CD14-positive monocyte (primary cell): ENCODE measurements at regions not wholly inside any gene's neighbourhood (a gene's known extent, or its start where the extent isn't known, plus 50 kb on each side); places are given as distances from the start of the nearest gene placed in this dataset.
A peak's percentile ranks its signal among the peaks of the same experiment; 100 is the strongest.

ENCODE experiments used
- DNase-seq, 3 donors: peaks; one replicate each; pipeline ENCODE4 v3.0.0-alpha.2; 2011 to 2022
- H2AFZ ChIP-seq: 2 replicates; pipeline ENCODE4 v1.6.0; 2012; ENCODE audit warnings: mild to moderate bottlenecking, low read depth, low read length, inconsistent platforms; ENCODE audit not compliant: insufficient read depth, poor library complexity, severe bottlenecking
- H3K27ac ChIP-seq, 2 donors: 1 replicate in 1 of 2; 2 replicates in 1 of 2; pipeline ENCODE4 v1.5.1; 2012 to 2013; ENCODE audit warnings: low read length in 2 of 2, control low read depth in 1 of 2, inconsistent platforms in 1 of 2, low read depth in 1 of 2, mild to moderate bottlenecking in 1 of 2
- H3K27me3 ChIP-seq, 2 donors: one replicate each; pipeline versions ENCODE4 v1.6.0 to v1.6.1; 2011 to 2013; ENCODE audit warnings: low read length in 2 of 2; ENCODE audit not compliant: control insufficient read depth in 2 of 2, insufficient read depth in 2 of 2
- H3K36me3 ChIP-seq, 2 donors: replicated peaks in 1 of 2; 1 replicate in 1 of 2; 2 replicates in 1 of 2; pipeline versions ENCODE4 v1.5.1 to v1.6.1; 2012 to 2013; ENCODE audit warnings: low read length in 2 of 2, control low read depth in 1 of 2, inconsistent platforms in 1 of 2, mild to moderate bottlenecking in 1 of 2; ENCODE audit not compliant: insufficient read depth in 2 of 2, control insufficient read depth in 1 of 2
- H3K4me1 ChIP-seq, 2 donors: 1 replicate in 1 of 2; 2 replicates in 1 of 2; pipeline versions ENCODE4 v1.5.1 to v1.6.1; 2012 to 2013; ENCODE audit warnings: low read length in 2 of 2, control low read depth in 1 of 2, inconsistent platforms in 1 of 2, mild to moderate bottlenecking in 1 of 2, moderate library complexity in 1 of 2; ENCODE audit not compliant: insufficient read depth in 2 of 2, control insufficient read depth in 1 of 2
- H3K4me2 ChIP-seq: replicated peaks from 2 replicates; pipeline ENCODE3; 2012; ENCODE audit warnings: low read length, moderate library complexity, mild to moderate bottlenecking; ENCODE audit not compliant: poor library complexity, severe bottlenecking; ENCODE audit errors: extremely low read depth
- H3K4me3 ChIP-seq, 3 experiments: fragments of 200-600 bp in 1 of 3; sonication (generic) in 1 of 3; replicated peaks in 1 of 3; 1 replicate in 2 of 3; 2 replicates in 1 of 3; pipeline ENCODE4 v1.5.1; 2011 to 2013; ENCODE audit warnings: low read length in 3 of 3, mild to moderate bottlenecking in 3 of 3, control low read depth in 2 of 3, low read depth in 2 of 3, inconsistent platforms in 1 of 3, moderate library complexity in 1 of 3
- H3K79me2 ChIP-seq: 2 replicates; pipeline ENCODE4 v1.6.0; 2012; ENCODE audit warnings: mild to moderate bottlenecking, control low read depth, inconsistent platforms, low read length, moderate library complexity; ENCODE audit not compliant: insufficient read depth
- H3K9ac ChIP-seq: 2 replicates; pipeline ENCODE4 v1.6.0; 2017; ENCODE audit warnings: low read length, mild to moderate bottlenecking; ENCODE audit not compliant: insufficient read depth, poor library complexity, severe bottlenecking
- H3K9me3 ChIP-seq, 2 donors: replicated peaks in 1 of 2; 1 replicate in 1 of 2; 2 replicates in 1 of 2; pipeline versions ENCODE4 v1.5.1 to v1.6.1; 2012 to 2013; ENCODE audit warnings: low read length in 2 of 2, control low read depth in 1 of 2; ENCODE audit not compliant: control insufficient read depth in 1 of 2, insufficient read depth in 1 of 2
- H4K20me1 ChIP-seq: 2 replicates; pipeline ENCODE4 v1.6.0; 2012; ENCODE audit warnings: mild to moderate bottlenecking, low read length, control low read depth, moderate library complexity; ENCODE audit not compliant: insufficient read depth
- H3K27ac Mint-ChIP-seq, 7 donors: one replicate each; pipeline ENCODE4 v1.8.0; 2020; ENCODE audit warnings: mild to moderate bottlenecking in 7 of 7, mixed read lengths in 7 of 7, moderate library complexity in 6 of 7, inconsistent platforms in 2 of 7
- H3K27me3 Mint-ChIP-seq, 3 donors: one replicate each; pipeline ENCODE4 v1.8.0; 2021 to 2022; ENCODE audit warnings: low read depth in 3 of 3, mild to moderate bottlenecking in 3 of 3, mixed read lengths in 3 of 3, moderate library complexity in 3 of 3, inconsistent platforms in 1 of 3
- H3K36me3 Mint-ChIP-seq, 2 donors: one replicate each; pipeline ENCODE4 v1.8.0; 2020; ENCODE audit warnings: mixed read lengths in 2 of 2, inconsistent platforms in 1 of 2, mild to moderate bottlenecking in 1 of 2
- H3K4me1 Mint-ChIP-seq: one replicate; pipeline ENCODE4 v1.8.0; 2020; ENCODE audit warnings: mild to moderate bottlenecking, mixed read lengths
- H3K4me3 Mint-ChIP-seq, 2 donors: one replicate each; pipeline ENCODE4 v1.8.0; 2020; ENCODE audit warnings: mild to moderate bottlenecking in 2 of 2, mixed read lengths in 2 of 2, moderate library complexity in 1 of 2
- H3K9me3 Mint-ChIP-seq, 7 donors: one replicate each; pipeline ENCODE4 v1.8.0; 2020 to 2022; ENCODE audit warnings: mixed read lengths in 7 of 7, mild to moderate bottlenecking in 6 of 7, moderate library complexity in 6 of 7, inconsistent platforms in 2 of 7
- CTCF ChIP-seq: fragments of 200-600 bp; IDR thresholded peaks from one replicate; pipeline ENCODE4 v1.8.0; 2022; ENCODE audit warnings: antibody characterized with exemption, mild to moderate bottlenecking
- WGBS: methylation state at CpG from one replicate; pipeline ENCODE4 v1.1.5; 2013; ENCODE audit warnings: missing lambda C conversion rate; ENCODE audit not compliant: insufficient coverage; 5-methylcytosine and 5-hydroxymethylcytosine counted together
- intact Hi-C, 2 donors: fragments of 100-400 bp; cut with micrococcal nuclease; formaldehyde crosslinking; loops; one replicate each; pipeline versions ENCODE4 v1.15.0 to v1.15.1; 2023

- peak in 1 of 3 donors; percentile 39 for DNase-seq
These were observed 82.7 kb downstream of the PTPDC1 start for GRCh38 chr9:94166976-94167346.

GRCh38 chr9:94167376-94167890, 83.2 kb downstream of the PTPDC1 start:
- Mint-ChIP-seq H3K27ac (peak overlapping the region; percentile 89 to 97 (median 95)), H3K27me3 (peaks cover 0 to 3% (median 0%) of the 10 kb centered on the region in 3 donors), H3K4me1 (peaks cover 45% of the 10 kb centered on the region), H3K36me3 (peaks cover under 1 to 2% of the 10 kb centered on the region in 2 donors), H3K4me3 (peak overlapping the region; percentile 84 to 90), H3K9me3 (peaks cover 0 to 3% (median 0%) of the 10 kb centered on the region in 7 donors)
- peak in 2 of 3 donors; percentile 29 to 40 for DNase-seq
- H2AFZ ChIP-seq: peak overlapping the region; percentile 52
- H3K79me2 ChIP-seq: peaks cover 62% of the 10 kb centered on the region
- H3K4me2 ChIP-seq: peak overlapping the region; percentile 84
- H3K4me1 ChIP-seq: peaks cover 24 to 40% of the 10 kb centered on the region in 2 donors
- peak overlapping the region; percentile 88 to 99 (median 93) for H3K4me3 ChIP-seq
- TF ChIP-seq CTCF: no peak
- peak overlapping the region; percentile 96 to 97 for H3K27ac ChIP-seq
- no peaks in the 10 kb centered on the region for H3K9me3 ChIP-seq
- peaks cover 54% of the 10 kb centered on the region for H4K20me1 ChIP-seq
- H3K27me3 ChIP-seq: no peaks in the 10 kb centered on the region
- H3K36me3 ChIP-seq: peaks cover 0 to 2% of the 10 kb centered on the region in 2 donors
- 0% methylated on average over 1 of the region's 5 CpGs for WGBS
- intact Hi-C loops: loop anchor here (5.0 to 10.0 kb wide), 4 partner anchors 87 to 1053 kb away; partner anchors contain the start of gene ZNF169 (in 1 of the 2)
- peak overlapping the region; percentile 98 for H3K9ac ChIP-seq

More at GRCh38 chr9:94166976-94167346, 82.7 kb downstream of the PTPDC1 start:
- H3K36me3 Mint-ChIP-seq: peaks cover 0 to 2% of the 10 kb centered on the region in 2 donors
- H3K27me3 Mint-ChIP-seq: peaks cover 0 to 3% (median 0%) of the 10 kb centered on the region in 3 donors
- intact Hi-C loops: loop anchor here (5.0 to 10.0 kb wide), 4 partner anchors 88 to 1052 kb away; partner anchors contain the start of gene ZNF169 (in 1 of the 2)
- Histone ChIP-seq H2AFZ (peak overlapping the region; percentile 52), H3K79me2 (peaks cover 58% of the 10 kb centered on the region), H4K20me1 (peaks cover 50% of the 10 kb centered on the region), H3K9me3 (no peaks in the 10 kb centered on the region), H3K4me3 (peak overlapping the region; percentile 88 to 99 (median 93)), H3K36me3 (peaks cover 0 to under 1% of the 10 kb centered on the region in 2 donors), H3K4me2 (peak overlapping the region; percentile 84), H3K9ac (peak overlapping the region; percentile 98), H3K27me3 (no peaks in the 10 kb centered on the region), H3K27ac (peak overlapping the region; percentile 96 to 97), H3K4me1 (peaks cover 24 to 40% of the 10 kb centered on the region in 2 donors)
- H3K27ac Mint-ChIP-seq: peak overlapping the region; percentile 89 to 97 (median 95)
- 0% methylated on average over 19 of the region's 23 CpGs for WGBS
- H3K4me3 Mint-ChIP-seq: peak overlapping the region; percentile 84 to 90
- TF ChIP-seq CTCF: no peak
- peaks cover 43% of the 10 kb centered on the region for H3K4me1 Mint-ChIP-seq
- peaks cover 0 to 3% (median 0%) of the 10 kb centered on the region in 7 donors for H3K9me3 Mint-ChIP-seq
